SK-N-MC (cell line): ENCODE measurements at regions not wholly inside any gene's neighbourhood (a gene's known extent, or its start where the extent isn't known, plus 50 kb on each side); places are given as distances from the start of the nearest gene placed in this dataset.

Experiments used
- EZH2 ChIP-seq: fragments of 200-600 bp; sonication (generic); IDR thresholded peaks from one replicate; pipeline ENCODE4 v1.6.1; 2017; ENCODE audit warnings: antibody characterized with exemption
- POLR2AphosphoS5 ChIP-seq: IDR thresholded peaks from 2 replicates; pipeline ENCODE4 v1.6.1; 2012; ENCODE audit warnings: mild to moderate bottlenecking, low read depth, low read length, borderline replicate concordance

DNA sequence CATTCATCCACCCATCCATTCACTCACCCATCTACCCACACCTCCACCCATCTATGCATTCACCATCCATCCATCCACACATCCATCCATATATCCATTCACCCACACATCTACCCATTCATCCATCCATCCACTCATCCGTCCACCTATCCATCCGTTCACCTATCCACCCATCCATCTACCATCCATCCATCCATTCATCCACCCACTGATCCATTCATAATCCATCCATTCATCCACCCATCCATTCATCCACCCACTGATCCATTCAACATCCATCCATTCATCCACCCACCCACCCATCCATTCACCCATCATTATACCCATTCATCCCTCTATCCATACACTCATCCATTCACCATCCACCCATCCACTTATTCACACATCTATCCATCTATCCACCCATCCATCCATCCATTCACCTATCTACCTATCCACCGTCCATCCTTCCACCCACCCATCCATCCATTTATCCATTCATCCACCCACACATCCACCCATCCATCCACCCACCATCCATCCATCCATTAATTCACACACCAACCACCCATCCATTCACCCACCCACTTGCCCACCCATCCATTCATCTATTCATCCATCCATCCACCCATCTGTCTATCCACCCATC, 336.5 kb upstream of the IRX4 start:
- TF ChIP-seq EZH2, result no peak
- TF ChIP-seq POLR2AphosphoS5, result no peak
